NCI-H446 treated with DMSO at 0.1 percent for 48 hours (cell line): ENCODE measurements at regions not wholly inside any gene's neighbourhood (a gene's known extent, or its start where the extent isn't known, plus 50 kb on each side); places are given as distances from the start of the nearest gene placed in this dataset.

Experiments
- DNase-seq: peaks from one replicate; lab custom pipeline; 2025; lab: John Stamatoyannopoulos, UW

DNA sequence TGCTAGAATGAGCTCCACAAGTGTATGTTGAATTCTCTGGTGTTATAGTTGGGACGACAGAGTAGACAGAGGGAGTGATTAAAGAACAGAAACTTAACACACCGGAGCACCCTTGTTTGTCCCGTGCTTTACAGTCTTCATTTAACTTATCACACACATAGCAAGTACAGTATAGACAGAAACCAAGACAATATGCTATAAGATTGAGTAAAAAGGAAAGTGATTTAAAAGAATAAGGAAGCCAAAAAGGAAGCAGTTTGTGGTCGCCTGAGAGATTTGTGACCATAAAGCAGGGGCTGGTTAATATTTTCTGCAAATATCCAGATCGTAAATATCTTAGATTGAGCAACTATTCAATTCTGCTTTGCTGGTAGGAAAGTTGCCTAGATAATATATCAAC, 1128.4 kb downstream of the TSN start:
- no peak for DNase-seq

DNA sequence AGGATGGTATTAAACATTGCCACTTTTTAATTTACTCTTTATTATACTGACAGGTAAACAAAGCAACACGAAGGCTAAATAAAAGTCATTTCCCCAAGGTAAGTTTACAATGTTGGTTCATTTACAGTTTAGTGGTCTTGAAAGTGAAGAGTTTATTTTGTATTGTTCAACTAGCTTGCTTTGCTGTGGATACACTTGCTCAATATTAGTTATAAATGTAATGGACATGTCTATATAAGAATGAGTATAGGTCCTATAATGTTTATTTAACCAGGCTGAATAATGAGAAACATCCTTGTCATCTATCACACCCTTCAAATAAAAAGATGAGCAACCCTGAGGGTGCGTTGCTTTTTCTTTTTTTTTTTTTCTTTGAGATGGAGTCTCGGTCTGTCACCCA, 1129.4 kb downstream of the TSN start:
- DNase-seq, result no peak

DNA sequence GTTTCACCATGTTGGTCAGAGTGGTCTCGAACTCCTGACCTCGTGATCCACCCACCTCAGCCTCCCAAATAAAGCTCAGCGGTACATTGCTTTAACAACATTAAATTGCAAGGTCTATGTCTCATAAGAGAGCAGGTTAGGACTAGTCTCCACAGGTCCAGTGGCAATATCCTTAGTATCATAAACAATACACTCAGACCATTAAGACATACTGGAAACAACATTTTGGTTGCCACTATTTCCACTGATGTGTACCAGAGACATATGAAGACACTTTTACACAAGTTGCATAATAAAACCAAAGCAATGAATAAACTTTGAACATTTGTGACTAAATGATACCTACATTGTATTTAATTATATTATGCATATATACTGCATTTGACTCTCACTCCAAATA, 1130.0 kb downstream of the TSN start:
- no peak for DNase-seq

DNA sequence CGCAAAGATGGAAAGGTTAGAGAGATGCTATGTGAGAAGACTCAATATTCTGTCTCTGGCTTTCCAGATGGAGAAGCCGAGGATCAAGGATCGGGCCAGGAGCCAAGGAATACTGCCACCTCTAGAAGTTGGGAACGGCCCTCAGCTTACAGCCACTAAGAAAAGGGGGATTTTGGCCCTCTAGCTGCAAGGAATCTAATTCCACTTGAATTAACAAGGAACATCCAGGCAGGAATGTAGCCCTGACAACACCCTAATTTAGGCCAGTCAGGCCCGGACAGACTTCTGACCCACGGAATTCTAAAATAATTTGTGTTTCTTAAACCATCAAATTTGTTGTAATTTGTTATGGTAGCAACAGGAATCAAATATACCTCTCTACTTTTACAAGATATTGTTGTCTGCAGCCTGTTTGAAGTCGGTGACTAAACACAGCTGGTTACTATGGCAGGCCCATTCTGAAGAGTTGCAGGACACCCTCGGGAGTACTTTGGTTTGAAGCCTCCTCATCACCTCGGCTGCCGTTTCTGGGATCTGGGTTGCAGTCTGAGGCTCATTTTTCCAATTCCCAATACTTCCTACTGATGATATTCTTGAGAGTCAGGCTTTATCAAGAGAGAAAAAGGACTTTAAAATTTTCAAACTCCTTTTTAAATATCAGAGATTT, 1131.2 kb downstream of the TSN start:
- no peak for DNase-seq

DNA sequence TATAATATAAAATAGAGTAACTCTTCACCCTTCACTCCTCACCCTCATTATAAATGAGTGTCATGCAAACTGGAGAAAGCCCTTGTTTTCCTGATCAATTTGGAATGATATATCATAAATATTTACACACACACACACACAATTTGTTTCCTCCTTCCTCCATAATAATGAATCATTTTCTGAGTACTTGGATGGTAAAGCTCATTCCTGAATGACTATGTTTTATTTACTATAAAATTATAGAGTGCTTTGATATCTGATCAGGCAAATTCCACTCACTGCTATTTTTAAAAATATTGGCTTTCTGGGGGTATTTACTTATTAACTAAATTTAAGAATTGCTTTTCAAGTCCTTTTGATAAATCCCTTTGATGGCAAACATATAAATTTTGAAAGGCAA, 1125.5 kb upstream of the CNTNAP5 start:
- no peak for DNase-seq

DNA sequence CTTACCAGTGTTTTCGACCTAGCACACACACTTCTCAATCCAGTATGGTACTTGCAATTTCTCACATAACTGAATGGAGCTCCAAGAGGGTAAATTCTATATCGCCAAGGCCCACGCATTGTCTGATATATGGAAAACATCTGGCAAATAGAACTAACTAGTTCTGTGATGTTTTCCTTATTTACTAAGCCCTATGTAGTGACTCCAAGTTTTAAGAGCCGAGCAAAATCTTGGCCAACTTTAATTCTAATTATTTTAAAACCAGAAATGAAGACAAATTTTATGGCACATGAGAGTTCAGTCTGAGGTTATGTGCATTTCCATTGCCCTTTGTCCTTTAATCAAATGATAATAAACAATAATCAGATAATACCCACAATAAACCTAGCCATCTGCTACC, 1119.7 kb upstream of the CNTNAP5 start:
- DNase-seq, result no peak

DNA sequence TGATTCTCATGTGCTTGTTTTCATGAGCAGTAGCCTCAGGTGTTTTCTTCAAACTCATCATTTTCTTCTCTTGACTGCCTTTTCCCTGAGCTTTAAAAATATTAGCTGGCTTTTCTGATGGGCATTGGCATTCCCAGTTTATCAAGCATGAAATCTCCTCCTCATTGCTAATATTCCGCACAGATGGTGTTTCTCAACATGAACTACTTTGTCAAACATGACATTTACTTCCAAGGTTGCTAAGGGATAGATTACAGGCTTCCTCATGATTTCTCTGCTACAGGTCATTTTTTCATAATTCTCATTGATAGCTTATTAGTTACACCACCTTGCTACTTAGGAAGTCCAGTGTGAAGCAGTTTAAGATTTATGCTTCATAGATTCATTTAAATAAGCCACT, 1116.9 kb upstream of the CNTNAP5 start:
- peak; percentile 46 for DNase-seq

DNA sequence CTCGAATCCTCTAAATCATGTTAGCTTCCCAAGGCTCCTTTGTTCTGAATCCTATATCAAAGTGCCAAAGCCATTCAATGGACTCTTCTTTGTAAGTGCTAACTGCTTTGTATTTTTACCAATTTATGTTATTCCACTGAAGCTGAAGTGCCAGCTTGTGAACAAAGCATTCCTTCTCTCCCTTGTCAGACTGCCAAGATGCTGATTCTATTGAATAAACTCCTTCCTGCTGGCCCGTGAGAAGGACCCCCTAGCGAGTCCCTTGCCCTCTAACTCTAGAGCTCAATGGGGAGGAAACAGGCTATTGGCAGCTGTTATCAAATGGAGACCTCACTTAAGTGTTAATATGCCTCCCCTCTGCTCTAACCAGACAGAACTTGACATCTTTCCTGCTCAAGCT, 1097.9 kb upstream of the CNTNAP5 start:
- peak; percentile 90 for DNase-seq

DNA sequence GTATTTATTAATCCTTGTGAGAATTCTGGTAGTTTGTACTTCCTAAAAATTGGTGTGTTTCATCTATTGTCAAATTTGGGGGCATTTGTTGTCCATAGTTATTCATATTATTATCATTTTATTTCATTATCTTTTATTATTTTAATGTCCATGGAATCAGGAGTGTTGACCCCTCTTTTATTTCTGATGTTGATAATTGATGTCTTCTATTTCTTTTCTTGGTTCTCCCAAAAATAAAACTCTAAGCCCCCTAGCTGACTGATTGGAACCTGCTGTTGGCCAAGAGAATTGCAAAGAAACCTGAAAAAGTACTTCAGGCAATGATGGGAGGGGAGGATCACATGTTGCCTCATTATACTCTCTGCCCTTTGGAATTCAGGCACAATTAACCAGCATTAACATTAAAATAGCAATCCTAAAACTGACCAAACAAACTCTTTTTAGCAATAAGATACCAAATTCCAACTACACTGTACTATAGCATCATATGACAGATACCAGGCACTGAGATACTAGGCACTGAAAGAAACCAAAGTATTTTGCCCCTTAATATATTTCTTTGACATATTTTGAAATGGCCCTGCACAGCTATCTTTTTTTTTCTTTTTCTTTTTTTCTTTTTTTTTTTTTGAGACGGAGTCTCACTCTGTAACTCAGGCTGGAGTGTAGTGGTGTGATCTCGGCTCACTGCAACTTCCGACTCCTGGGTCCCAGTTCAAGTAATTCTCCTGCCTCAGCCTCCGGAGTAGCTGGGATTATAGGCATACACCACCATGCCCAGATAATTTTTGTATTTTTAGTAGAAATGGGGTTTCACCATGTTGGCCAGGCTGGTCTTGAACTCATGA, 1097.2 kb upstream of the CNTNAP5 start:
- no peak for DNase-seq

DNA sequence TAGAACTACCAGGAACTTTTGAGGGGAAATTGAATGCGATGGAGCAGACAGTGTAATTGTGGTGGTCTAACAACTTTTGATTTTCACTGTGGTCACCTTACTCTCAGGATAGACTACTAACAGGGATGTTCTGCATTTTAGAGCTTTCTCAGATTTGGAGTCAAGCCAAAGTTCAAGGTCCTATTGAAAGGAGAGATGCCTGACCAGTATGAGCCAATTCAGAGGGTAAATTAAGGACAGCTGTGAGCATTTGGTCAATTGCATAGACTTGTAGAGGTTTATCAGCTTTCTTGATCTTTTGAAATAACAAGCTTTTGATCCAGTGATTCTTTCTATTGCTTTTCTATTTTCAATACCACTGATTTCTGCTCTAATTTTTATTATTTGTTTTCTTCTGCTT, 1095.7 kb upstream of the CNTNAP5 start:
- DNase-seq, result no peak

DNA sequence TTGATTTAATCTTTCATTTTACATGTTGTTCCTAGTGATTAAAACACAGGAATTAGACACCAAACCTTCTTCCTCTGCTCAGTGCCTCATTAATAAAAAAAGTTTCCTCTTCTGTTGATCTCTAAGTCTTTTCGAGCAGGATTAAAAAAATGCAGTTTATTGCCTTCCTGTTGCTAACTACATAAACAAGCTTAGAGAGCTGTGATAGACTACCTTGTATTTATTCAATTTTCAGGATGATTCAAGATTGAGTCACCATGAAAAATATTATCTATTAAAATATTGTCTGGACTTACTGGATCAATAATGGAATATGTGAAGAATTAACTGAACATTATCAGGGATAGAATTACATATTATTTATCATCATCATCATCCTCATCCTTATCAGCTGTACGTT, 1089.6 kb upstream of the CNTNAP5 start:
- DNase-seq, result no peak

DNA sequence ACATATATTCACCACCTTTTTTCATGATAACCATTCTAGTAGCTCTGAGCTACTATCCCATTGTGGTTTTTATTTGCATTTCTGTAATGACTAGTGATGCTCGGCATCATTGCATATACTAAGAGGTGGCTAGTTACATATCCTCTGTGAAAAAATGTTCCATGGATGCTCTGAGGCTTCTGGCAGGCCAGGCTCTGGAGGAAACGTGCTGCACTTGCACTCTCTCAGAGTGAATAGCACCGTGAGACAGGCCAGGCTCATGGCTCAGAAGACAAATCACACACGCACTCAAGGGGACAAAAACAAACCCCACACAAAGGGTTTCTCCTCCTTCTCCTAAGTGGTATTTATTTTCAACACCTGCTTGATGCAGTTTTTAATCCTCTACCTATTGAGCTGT, 1085.3 kb upstream of the CNTNAP5 start:
- no peak for DNase-seq

DNA sequence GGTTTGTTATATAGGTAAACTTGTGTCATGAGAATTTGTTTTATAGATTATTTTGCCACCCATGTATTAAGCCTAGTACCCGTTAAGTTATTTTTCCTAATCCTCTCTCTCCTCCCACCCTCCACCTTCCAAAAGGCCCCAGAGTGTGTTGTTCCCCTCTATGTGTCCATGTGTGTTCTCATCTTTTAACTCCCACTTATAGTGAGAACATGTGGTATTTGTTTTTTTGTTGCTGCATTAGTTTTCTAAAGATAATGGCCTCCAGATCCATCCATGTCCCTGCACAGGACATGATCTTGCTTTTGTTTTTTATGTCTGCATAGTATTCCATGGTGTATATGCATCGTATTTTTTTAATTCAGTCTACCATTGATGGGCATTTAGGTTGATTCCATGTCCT, 1075.6 kb upstream of the CNTNAP5 start:
- no peak for DNase-seq

DNA sequence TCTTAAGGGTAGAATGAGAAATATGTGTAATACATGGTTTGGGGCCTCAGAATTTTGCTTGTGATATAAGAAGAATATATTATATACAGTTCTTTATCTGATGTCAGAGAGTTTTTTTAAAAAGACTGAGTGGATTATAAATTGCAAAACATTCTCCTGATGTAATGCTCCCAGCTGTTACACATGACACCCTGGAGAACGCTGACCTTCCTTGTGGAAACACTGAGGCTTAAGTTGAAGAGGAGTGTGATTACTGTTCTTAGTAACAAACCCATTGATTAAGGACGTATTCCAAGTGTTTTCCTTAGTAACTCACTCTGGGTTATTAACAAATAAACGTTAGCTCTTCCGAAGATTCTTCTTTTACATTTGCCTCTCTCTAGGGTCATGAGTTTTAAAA, 1069.3 kb upstream of the CNTNAP5 start:
- DNase-seq, result no peak

DNA sequence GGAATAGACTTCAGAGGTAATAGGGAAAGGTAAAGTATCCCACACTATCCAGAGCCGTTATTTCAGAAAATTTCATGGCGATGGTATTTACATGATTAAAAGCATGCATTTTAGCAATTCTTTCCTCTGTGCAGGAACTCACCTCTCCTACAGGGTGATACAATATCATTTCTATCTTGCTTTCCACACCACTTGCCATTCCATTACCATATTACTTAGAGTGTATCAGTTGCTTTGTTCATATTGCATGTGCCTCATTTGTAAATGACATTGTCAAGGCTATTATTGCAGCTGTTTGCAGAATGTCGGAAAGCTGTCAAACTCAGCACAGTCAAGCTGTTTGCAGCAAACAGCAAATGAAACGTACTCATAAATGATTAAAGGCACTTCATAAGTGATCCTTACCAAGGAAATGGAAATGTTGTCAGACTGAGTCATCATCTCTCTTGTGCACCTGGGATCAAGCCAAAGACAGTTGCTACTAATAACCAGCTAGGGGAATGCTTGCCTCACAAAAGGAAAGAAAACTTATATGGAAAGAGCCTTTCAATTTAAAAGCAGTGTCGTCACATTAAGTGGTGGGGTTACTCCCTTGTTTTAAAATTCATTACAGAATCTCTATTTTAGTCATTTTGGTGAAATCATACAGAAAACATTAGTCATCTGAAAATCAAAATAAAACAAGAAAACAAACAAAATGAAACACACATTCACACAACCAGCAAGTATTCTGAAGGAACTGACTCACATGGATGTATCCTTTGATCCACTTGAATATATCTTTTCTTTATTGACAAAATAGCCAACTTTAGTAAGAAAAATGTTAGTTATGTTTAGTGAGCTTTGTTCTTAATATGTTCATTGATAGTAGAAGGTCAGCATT, 1064.1 kb upstream of the CNTNAP5 start:
- DNase-seq, result peak; percentile 83

DNA sequence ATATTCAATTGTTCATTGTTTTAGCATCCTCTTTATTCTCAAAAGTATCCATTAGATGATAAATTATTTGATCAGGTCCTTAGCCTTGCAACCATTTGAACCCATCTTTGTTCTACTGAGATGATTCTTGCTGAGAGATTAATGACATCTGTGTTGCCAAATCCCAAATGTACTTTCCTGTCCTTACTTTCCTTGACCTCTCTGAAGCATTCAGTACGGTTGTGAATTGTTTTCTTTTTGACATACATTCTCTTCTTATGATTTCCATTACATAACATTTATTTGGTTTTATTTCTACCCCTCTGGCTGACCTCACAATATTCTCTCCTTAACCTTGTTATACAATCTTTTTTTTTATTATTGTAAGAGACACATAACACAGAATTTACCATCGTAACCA, 1058.6 kb upstream of the CNTNAP5 start:
- DNase-seq, result no peak

DNA sequence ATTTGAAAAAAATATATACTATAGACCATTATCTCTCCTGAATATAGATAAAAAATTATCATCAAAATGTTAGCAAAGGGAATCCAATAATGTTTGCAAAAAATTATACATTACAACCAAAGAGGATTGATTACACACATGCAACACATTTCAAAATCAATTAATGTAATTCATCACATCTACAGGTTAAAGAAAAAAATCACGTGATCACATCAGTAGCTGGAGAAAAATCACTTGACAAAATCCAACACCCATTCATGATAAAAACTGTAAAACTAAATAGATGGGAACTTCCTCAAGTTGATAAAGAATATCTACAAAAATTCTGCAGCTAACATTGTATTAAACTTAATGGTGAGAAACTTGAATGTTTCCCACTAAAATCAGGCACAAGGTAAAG, 1047.5 kb upstream of the CNTNAP5 start:
- no peak for DNase-seq

DNA sequence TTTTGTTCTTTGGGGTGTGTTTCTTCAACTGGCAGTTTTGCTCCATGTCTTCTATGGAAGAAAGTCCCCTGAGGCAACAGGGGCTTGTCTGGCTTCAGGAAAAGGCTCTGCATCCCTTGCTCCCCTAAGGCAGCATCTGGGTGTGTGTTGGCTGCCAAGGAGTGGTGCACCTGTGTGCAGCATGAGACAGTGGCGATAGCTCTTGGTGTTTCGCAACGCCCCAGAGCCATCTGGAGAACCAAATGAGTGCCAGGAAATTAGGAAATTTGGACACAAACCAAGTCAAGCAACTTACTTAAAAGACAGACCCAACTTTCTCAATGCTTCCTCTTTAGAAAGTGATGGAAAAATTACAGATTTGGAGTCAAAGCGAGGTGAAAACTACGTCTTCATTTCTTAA, 1044.4 kb upstream of the CNTNAP5 start:
- DNase-seq, result peak; percentile 89

DNA sequence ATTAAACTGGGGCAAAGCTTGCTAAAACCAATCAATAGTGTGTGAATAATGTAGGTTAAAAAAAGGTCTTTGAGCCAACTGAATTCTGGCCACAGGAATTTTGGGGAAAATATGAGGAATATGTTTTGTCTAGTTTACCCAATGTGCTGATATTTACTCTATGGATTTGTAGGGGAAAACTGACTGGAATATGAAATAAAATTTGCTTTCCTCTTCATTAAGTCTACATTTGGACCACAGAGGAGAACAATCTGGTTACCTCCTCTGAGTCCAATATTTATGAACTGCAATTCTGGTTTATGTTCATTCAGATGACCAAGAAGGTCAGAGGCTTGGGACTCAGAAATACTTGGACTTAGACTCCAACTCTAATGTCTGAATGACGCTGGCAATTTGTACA, 1042.2 kb upstream of the CNTNAP5 start:
- DNase-seq, result no peak

DNA sequence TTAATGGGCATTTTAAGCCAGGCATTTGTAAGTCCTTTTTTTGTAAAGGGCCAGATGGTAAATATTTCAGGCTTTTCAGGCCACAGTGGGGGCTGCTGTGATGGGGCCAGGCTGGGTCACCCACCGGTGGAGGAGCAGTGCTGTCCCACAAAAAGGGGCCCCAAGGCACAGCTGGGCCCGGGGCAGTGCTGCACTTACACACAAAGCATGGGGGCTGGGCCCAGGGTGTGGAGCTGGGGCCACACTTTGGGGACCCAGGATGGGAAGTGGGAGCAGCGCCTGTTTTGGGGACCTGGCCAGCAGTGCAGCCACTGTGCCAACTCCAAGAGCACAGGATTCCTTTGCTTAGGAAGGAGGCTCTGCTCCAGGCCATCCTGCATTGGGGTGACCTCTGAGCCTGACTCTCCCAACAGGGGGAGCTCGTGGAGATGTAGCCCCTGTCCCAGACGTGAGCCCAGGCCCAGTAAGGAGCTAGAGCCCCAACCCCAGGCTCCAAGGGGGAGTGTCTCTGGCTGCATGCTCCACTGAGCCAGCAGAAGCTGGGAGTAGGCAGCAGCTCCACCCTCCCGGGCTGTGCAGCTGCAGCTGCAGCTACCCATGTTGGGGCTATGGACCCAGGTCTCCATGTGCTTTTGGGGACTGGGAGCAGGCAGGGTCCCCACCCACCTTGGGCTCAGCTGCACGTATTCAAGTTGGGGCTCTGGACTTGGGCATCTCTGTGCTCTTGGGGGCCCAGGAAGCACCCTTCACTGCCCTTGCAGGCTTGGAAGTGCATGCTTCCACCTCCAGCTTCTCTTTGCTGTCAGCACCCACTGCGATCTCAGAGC, 1036.5 kb upstream of the CNTNAP5 start:
- DNase-seq, result no peak

DNA sequence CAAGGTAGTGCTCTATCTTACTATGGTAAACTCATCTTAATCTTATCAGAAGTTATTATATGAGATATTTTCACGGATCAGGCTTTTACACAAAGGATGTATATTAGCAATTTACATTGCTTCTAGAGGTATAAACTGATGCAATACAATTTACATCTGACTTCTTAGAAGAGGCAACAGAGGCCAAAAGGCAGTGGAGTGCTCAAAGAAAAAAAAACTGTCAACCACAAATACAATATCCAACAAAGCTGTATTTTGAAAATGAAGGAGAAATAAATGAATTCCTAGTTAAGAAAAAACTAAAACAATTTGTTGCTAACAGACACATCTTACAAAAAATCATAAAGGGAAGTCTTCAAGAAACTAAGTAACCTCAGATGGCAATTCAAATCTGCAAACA, 1031.5 kb upstream of the CNTNAP5 start:
- no peak for DNase-seq

DNA sequence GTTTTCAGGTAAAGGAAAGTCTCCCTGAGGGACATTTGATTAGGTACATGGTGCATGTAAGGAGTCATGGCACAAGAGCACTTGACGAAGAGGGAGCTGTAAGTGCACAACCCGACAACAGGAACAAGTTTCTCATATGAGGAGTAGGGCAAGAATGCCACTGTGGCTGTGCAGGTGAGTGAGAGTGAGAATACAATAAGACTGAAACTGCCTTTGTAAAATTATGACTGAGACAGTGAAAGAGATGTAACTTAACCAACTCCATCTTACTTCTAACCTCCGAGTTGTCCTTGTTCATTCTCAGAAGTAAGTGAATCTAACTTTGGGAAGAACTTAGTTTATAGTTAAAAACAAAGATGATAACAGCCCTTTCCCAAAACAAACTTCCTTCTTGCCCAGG, 1025.8 kb upstream of the CNTNAP5 start:
- no peak for DNase-seq
